MM.1S (cell line): ENCODE measurements at regions not wholly inside any gene's neighbourhood (a gene's known extent, or its start where the extent isn't known, plus 50 kb on each side); places are given as distances from the start of the nearest gene placed in this dataset.

Experiments used
- CTCF ChIP-seq: fragments of 300-600 bp; sonication (generic); IDR thresholded peaks from 2 replicates; pipeline ENCODE4 v1.5.1; 2016; ENCODE audit warnings: antibody characterized with exemption, low read length, mixed read lengths
- EZH2 ChIP-seq: fragments of 300-600 bp; sonication (generic); optimal IDR thresholded peaks from 2 replicates; pipeline ENCODE3; 2017; ENCODE audit warnings: low read depth, mild to moderate bottlenecking, antibody characterized with exemption, low read length, mixed read lengths
- EZH2phosphoT487 ChIP-seq: fragments of 300-600 bp; sonication (generic); IDR thresholded peaks from 2 replicates; pipeline ENCODE4 v1.6.1; 2018; ENCODE audit warnings: antibody characterized with exemption, low read length

- TF ChIP-seq CTCF (no peak), EZH2 (no peak), EZH2phosphoT487 (no peak)
Measured at GRCh38 chr12:28794211-28794610, 354.9 kb upstream of the FAR2 start.
